ENCODE measurements at regions not wholly inside any gene's neighbourhood (a gene's known extent, or its start where the extent isn't known, plus 50 kb on each side); places are given as distances from the start of the nearest gene placed in this dataset.

- no peak overlapping the region for H3K27ac ChIP-seq (ENCODE audit: low read depth, low read length)
- no peaks in the 10 kb centered on the region for H3K36me3 ChIP-seq (ENCODE audit: control insufficient read depth, insufficient read depth, low read length)
- no peaks in the 10 kb centered on the region for H3K9me3 ChIP-seq (ENCODE audit: control insufficient read depth, insufficient read depth, low read length)
- H3K4me3 ChIP-seq (ENCODE audit: low read depth, low read length): no peak overlapping the region
- no peaks in the 10 kb centered on the region for H3K27me3 ChIP-seq (ENCODE audit: control insufficient read depth, insufficient read depth, low read length)
- H3K9ac ChIP-seq (ENCODE audit: low read depth, low read length): no peak overlapping the region
- H3K4me1 ChIP-seq (ENCODE audit: control insufficient read depth, insufficient read depth, low read length): 0 out of 2 replicates have a peak, but pooled peaks cover 3% of the 10 kb centered on the region
Measured at GRCh38 chr13:47220453-47221140, 323.7 kb upstream of the HTR2A start.

GRCh38 chr13:47218611-47219010 is 321.8 kb upstream of the HTR2A start:
- Histone ChIP-seq H3K9me3 (ENCODE audit: control insufficient read depth, insufficient read depth, low read length) (no peaks in the 10 kb centered on the region), H3K27ac (ENCODE audit: low read depth, low read length) (no peak overlapping the region), H3K27me3 (ENCODE audit: control insufficient read depth, insufficient read depth, low read length) (no peaks in the 10 kb centered on the region), H3K4me1 (ENCODE audit: control insufficient read depth, insufficient read depth, low read length) (peaks cover 4% of the 10 kb centered on the region; the same call in 1 of the 2 replicates), H3K4me3 (ENCODE audit: low read depth, low read length) (no peak overlapping the region), H3K36me3 (ENCODE audit: control insufficient read depth, insufficient read depth, low read length) (no peaks in the 10 kb centered on the region), H3K9ac (ENCODE audit: low read depth, low read length) (no peak overlapping the region)

GRCh38 chr13:47216176-47216822 is 319.4 kb upstream of the HTR2A start:
- Histone ChIP-seq H3K36me3 (ENCODE audit: control insufficient read depth, insufficient read depth, low read length) (no peaks in the 10 kb centered on the region), H3K4me3 (ENCODE audit: low read depth, low read length) (no peak overlapping the region), H3K9ac (ENCODE audit: low read depth, low read length) (no peak overlapping the region), H3K27me3 (ENCODE audit: control insufficient read depth, insufficient read depth, low read length) (no peaks in the 10 kb centered on the region), H3K4me1 (ENCODE audit: control insufficient read depth, insufficient read depth, low read length) (peaks cover 24% of the 10 kb centered on the region), H3K27ac (ENCODE audit: low read depth, low read length) (peak overlapping the region; percentile 62), H3K9me3 (ENCODE audit: control insufficient read depth, insufficient read depth, low read length) (no peaks in the 10 kb centered on the region)

GRCh38 chr13:47215736-47216135 is 318.9 kb upstream of the HTR2A start:
- no peak overlapping the region for H3K4me3 ChIP-seq (ENCODE audit: low read depth, low read length)
- H3K36me3 ChIP-seq (ENCODE audit: control insufficient read depth, insufficient read depth, low read length): no peaks in the 10 kb centered on the region
- H3K27ac ChIP-seq (ENCODE audit: low read depth, low read length): peak overlapping the region; percentile 62
- H3K27me3 ChIP-seq (ENCODE audit: control insufficient read depth, insufficient read depth, low read length): no peaks in the 10 kb centered on the region
- H3K9me3 ChIP-seq (ENCODE audit: control insufficient read depth, insufficient read depth, low read length): no peaks in the 10 kb centered on the region
- H3K9ac ChIP-seq (ENCODE audit: low read depth, low read length): no peak overlapping the region
- peaks cover 29% of the 10 kb centered on the region for H3K4me1 ChIP-seq (ENCODE audit: control insufficient read depth, insufficient read depth, low read length)

GRCh38 chr13:47213047-47213446 is 316.2 kb upstream of the HTR2A start:
- Histone ChIP-seq H3K4me1 (ENCODE audit: control insufficient read depth, insufficient read depth, low read length) (peaks cover 35% of the 10 kb centered on the region), H3K27ac (ENCODE audit: low read depth, low read length) (no peak overlapping the region), H3K27me3 (ENCODE audit: control insufficient read depth, insufficient read depth, low read length) (no peaks in the 10 kb centered on the region), H3K9ac (ENCODE audit: low read depth, low read length) (no peak overlapping the region), H3K36me3 (ENCODE audit: control insufficient read depth, insufficient read depth, low read length) (no peaks in the 10 kb centered on the region), H3K9me3 (ENCODE audit: control insufficient read depth, insufficient read depth, low read length) (no peaks in the 10 kb centered on the region), H3K4me3 (ENCODE audit: low read depth, low read length) (no peak overlapping the region)

GRCh38 chr13:47211106-47211505 is 314.3 kb upstream of the HTR2A start:
- Histone ChIP-seq H3K4me1 (ENCODE audit: control insufficient read depth, insufficient read depth, low read length) (peaks cover 38% of the 10 kb centered on the region), H3K36me3 (ENCODE audit: control insufficient read depth, insufficient read depth, low read length) (no peaks in the 10 kb centered on the region), H3K27ac (ENCODE audit: low read depth, low read length) (peak overlapping the region; percentile 86), H3K4me3 (ENCODE audit: low read depth, low read length) (no peak overlapping the region), H3K9me3 (ENCODE audit: control insufficient read depth, insufficient read depth, low read length) (no peaks in the 10 kb centered on the region), H3K9ac (ENCODE audit: low read depth, low read length) (no peak overlapping the region), H3K27me3 (ENCODE audit: control insufficient read depth, insufficient read depth, low read length) (no peaks in the 10 kb centered on the region)

- H3K27ac ChIP-seq (ENCODE audit: low read depth, low read length): no peak overlapping the region
- no peak overlapping the region for H3K9ac ChIP-seq (ENCODE audit: low read depth, low read length)
- no peaks in the 10 kb centered on the region for H3K27me3 ChIP-seq (ENCODE audit: control insufficient read depth, insufficient read depth, low read length)
- no peaks in the 10 kb centered on the region for H3K36me3 ChIP-seq (ENCODE audit: control insufficient read depth, insufficient read depth, low read length)
- H3K4me1 ChIP-seq (ENCODE audit: control insufficient read depth, insufficient read depth, low read length): peaks cover 12% of the 10 kb centered on the region
- H3K4me3 ChIP-seq (ENCODE audit: low read depth, low read length): no peak overlapping the region
- peaks cover 11% of the 10 kb centered on the region; the same call in 1 of the 2 replicates for H3K9me3 ChIP-seq (ENCODE audit: control insufficient read depth, insufficient read depth, low read length)
Measured at GRCh38 chr13:47206111-47206510, 309.3 kb upstream of the HTR2A start.

- H3K9ac ChIP-seq (ENCODE audit: low read depth, low read length): no peak overlapping the region
- H3K27ac ChIP-seq (ENCODE audit: low read depth, low read length): no peak overlapping the region
- H3K4me1 ChIP-seq (ENCODE audit: control insufficient read depth, insufficient read depth, low read length): no peaks in the 10 kb centered on the region
- H3K4me3 ChIP-seq (ENCODE audit: low read depth, low read length): no peak overlapping the region
- no peaks in the 10 kb centered on the region for H3K9me3 ChIP-seq (ENCODE audit: control insufficient read depth, insufficient read depth, low read length)
- no peaks in the 10 kb centered on the region for H3K27me3 ChIP-seq (ENCODE audit: control insufficient read depth, insufficient read depth, low read length)
- H3K36me3 ChIP-seq (ENCODE audit: control insufficient read depth, insufficient read depth, low read length): no peaks in the 10 kb centered on the region
Measured at GRCh38 chr13:47190696-47191305, 293.9 kb upstream of the HTR2A start.

GRCh38 chr13:47188802-47189201 is 291.9 kb upstream of the HTR2A start:
- no peaks in the 10 kb centered on the region for H3K9me3 ChIP-seq (ENCODE audit: control insufficient read depth, insufficient read depth, low read length)
- H3K36me3 ChIP-seq (ENCODE audit: control insufficient read depth, insufficient read depth, low read length): no peaks in the 10 kb centered on the region
- H3K9ac ChIP-seq (ENCODE audit: low read depth, low read length): no peak overlapping the region
- H3K4me3 ChIP-seq (ENCODE audit: low read depth, low read length): no peak overlapping the region
- no peaks in the 10 kb centered on the region for H3K4me1 ChIP-seq (ENCODE audit: control insufficient read depth, insufficient read depth, low read length)
- H3K27me3 ChIP-seq (ENCODE audit: control insufficient read depth, insufficient read depth, low read length): no peaks in the 10 kb centered on the region
- H3K27ac ChIP-seq (ENCODE audit: low read depth, low read length): no peak overlapping the region

GRCh38 chr13:47186471-47186870 is 289.6 kb upstream of the HTR2A start:
- no peak overlapping the region for H3K4me3 ChIP-seq (ENCODE audit: low read depth, low read length)
- no peak overlapping the region for H3K9ac ChIP-seq (ENCODE audit: low read depth, low read length)
- no peaks in the 10 kb centered on the region for H3K36me3 ChIP-seq (ENCODE audit: control insufficient read depth, insufficient read depth, low read length)
- 0 out of 2 replicates have a peak, but pooled peaks cover 3% of the 10 kb centered on the region for H3K9me3 ChIP-seq (ENCODE audit: control insufficient read depth, insufficient read depth, low read length)
- no peak overlapping the region for H3K27ac ChIP-seq (ENCODE audit: low read depth, low read length)
- no peaks in the 10 kb centered on the region for H3K27me3 ChIP-seq (ENCODE audit: control insufficient read depth, insufficient read depth, low read length)
- H3K4me1 ChIP-seq (ENCODE audit: control insufficient read depth, insufficient read depth, low read length): no peaks in the 10 kb centered on the region

- H3K36me3 ChIP-seq (ENCODE audit: control insufficient read depth, insufficient read depth, low read length): no peaks in the 10 kb centered on the region
- no peak overlapping the region for H3K4me3 ChIP-seq (ENCODE audit: low read depth, low read length)
- no peaks in the 10 kb centered on the region for H3K27me3 ChIP-seq (ENCODE audit: control insufficient read depth, insufficient read depth, low read length)
- H3K27ac ChIP-seq (ENCODE audit: low read depth, low read length): no peak overlapping the region
- H3K9me3 ChIP-seq (ENCODE audit: control insufficient read depth, insufficient read depth, low read length): 0 out of 2 replicates have a peak, but pooled peaks cover 3% of the 10 kb centered on the region
- no peaks in the 10 kb centered on the region for H3K4me1 ChIP-seq (ENCODE audit: control insufficient read depth, insufficient read depth, low read length)
- no peak overlapping the region for H3K9ac ChIP-seq (ENCODE audit: low read depth, low read length)
Measured at GRCh38 chr13:47184321-47184720, 287.5 kb upstream of the HTR2A start.
